Hepatocyte (in vitro differentiated cells): ENCODE measurements at regions not wholly inside any gene's neighbourhood (a gene's known extent, or its start where the extent isn't known, plus 50 kb on each side); places are given as distances from the start of the nearest gene placed in this dataset.

ENCODE experiments used
- DNase-seq: peaks from one replicate; pipeline ENCODE4 v3.0.0-alpha.2; 2016; ENCODE audit warnings: low spot score
- H2AFZ ChIP-seq: fragments of 200-600 bp; sonication (generic); 2 replicates; pipeline ENCODE4 v1.6.0; 2016; ENCODE audit warnings: antibody characterized with exemption, mild to moderate bottlenecking
- H3K27ac ChIP-seq: fragments of 200-600 bp; sonication (generic); 2 replicates; pipeline ENCODE4 v1.5.1; 2016; ENCODE audit warnings: mild to moderate bottlenecking
- H3K27me3 ChIP-seq: fragments of 200-600 bp; sonication (generic); 2 replicates; pipeline ENCODE4 v1.6.1; 2016
- H3K36me3 ChIP-seq: fragments of 200-600 bp; sonication (generic); replicated peaks from 2 replicates; pipeline ENCODE4 v1.5.1; 2016; ENCODE audit warnings: low read depth; ENCODE audit not compliant: insufficient read depth
- H3K4me1 ChIP-seq: fragments of 200-600 bp; sonication (generic); 2 replicates; pipeline ENCODE4 v1.5.1; 2016; ENCODE audit warnings: mild to moderate bottlenecking, moderate library complexity; ENCODE audit not compliant: insufficient read depth
- H3K4me2 ChIP-seq: fragments of 200-600 bp; sonication (generic); 2 replicates; pipeline ENCODE4 v1.6.0; 2016
- H3K4me3 ChIP-seq: fragments of 200-600 bp; sonication (generic); 2 replicates; pipeline ENCODE4 v1.5.1; 2016; ENCODE audit warnings: mild to moderate bottlenecking
- H3K79me2 ChIP-seq: fragments of 200-600 bp; sonication (generic); 2 replicates; pipeline ENCODE4 v1.6.0; 2017; ENCODE audit warnings: mild to moderate bottlenecking
- H3K9me2 ChIP-seq: fragments of 200-600 bp; sonication (generic); replicated peaks from 2 replicates; pipeline ENCODE4 v1.6.0; 2017; ENCODE audit warnings: mild to moderate bottlenecking; ENCODE audit not compliant: insufficient read depth
- H3K9me3 ChIP-seq: fragments of 200-600 bp; sonication (generic); 2 replicates; pipeline ENCODE4 v1.5.1; 2016; ENCODE audit warnings: low read depth, mild to moderate bottlenecking
- H4K20me1 ChIP-seq: fragments of 200-600 bp; sonication (generic); 2 replicates; pipeline ENCODE4 v1.6.0; 2016; ENCODE audit warnings: mild to moderate bottlenecking; ENCODE audit not compliant: insufficient read depth, poor library complexity, severe bottlenecking
- CTCF ChIP-seq: fragments of 200-600 bp; sonication (generic); IDR thresholded peaks from 2 replicates; pipeline ENCODE4 v1.5.1; 2016; ENCODE audit warnings: antibody characterized with exemption, mild to moderate bottlenecking; ENCODE audit not compliant: poor library complexity
- EZH2 ChIP-seq: fragments of 200-600 bp; sonication (generic); IDR thresholded peaks from 2 replicates; pipeline ENCODE4 v1.6.1; 2016; ENCODE audit warnings: antibody characterized with exemption, mild to moderate bottlenecking, borderline replicate concordance
- EZH2phosphoT487 ChIP-seq: fragments of 200-600 bp; sonication (generic); IDR thresholded peaks from one replicate; pipeline ENCODE4 v1.6.1; 2018; ENCODE audit warnings: antibody characterized with exemption, mild to moderate bottlenecking, low read depth, moderate library complexity; ENCODE audit not compliant: unreplicated experiment, severe bottlenecking
- WGBS: methylation state at CpG from one replicate; pipeline ENCODE4 v1.1.6; 2016; ENCODE audit warnings: low lambda C conversion rate; ENCODE audit errors: missing lambda C conversion rate; 5-methylcytosine and 5-hydroxymethylcytosine counted together

- H2AFZ ChIP-seq = no peak overlapping the region
- TF ChIP-seq EZH2phosphoT487 (no peak), EZH2 (no peak), CTCF (no peak)
- H3K4me3 ChIP-seq = no peak overlapping the region
- H3K9me2 ChIP-seq = no peaks in the 10 kb centered on the region
- no peaks in the 10 kb centered on the region for H4K20me1 ChIP-seq
- no peak overlapping the region for H3K4me2 ChIP-seq
- 56% methylated on average over 2 of the region's 2 CpGs for WGBS
- H3K9me3 ChIP-seq = no peaks in the 10 kb centered on the region
- H3K27ac ChIP-seq = no peak overlapping the region
- H3K27me3 ChIP-seq = no peaks in the 10 kb centered on the region
- H3K36me3 ChIP-seq = no peaks in the 10 kb centered on the region
- DNase-seq = no peak
- no peaks in the 10 kb centered on the region for H3K4me1 ChIP-seq
- H3K79me2 ChIP-seq = no peaks in the 10 kb centered on the region
Observed at GRCh38 chr4:57689693-57690205, 579.6 kb upstream of the IGFBP7 start.

- Histone ChIP-seq H3K27ac (no peak overlapping the region), H3K36me3 (no peaks in the 10 kb centered on the region), H3K9me2 (no peaks in the 10 kb centered on the region), H3K9me3 (no peaks in the 10 kb centered on the region), H2AFZ (no peak overlapping the region), H3K4me1 (no peaks in the 10 kb centered on the region), H3K79me2 (no peaks in the 10 kb centered on the region), H3K4me3 (no peak overlapping the region), H3K27me3 (no peaks in the 10 kb centered on the region), H3K4me2 (no peak overlapping the region), H4K20me1 (no peaks in the 10 kb centered on the region)
- DNase-seq = no peak
- no peak for TF ChIP-seq CTCF
- TF ChIP-seq EZH2 = no peak
- TF ChIP-seq EZH2phosphoT487 = no peak
Observed at GRCh38 chr4:57682275-57682674, 572.1 kb upstream of the IGFBP7 start.

GRCh38 chr4:57679969-57680368 lies 569.8 kb upstream of the IGFBP7 start:
- DNase-seq = no peak
- H3K9me2 ChIP-seq = no peaks in the 10 kb centered on the region
- no peak overlapping the region for H3K4me3 ChIP-seq
- H4K20me1 ChIP-seq = no peaks in the 10 kb centered on the region
- no peaks in the 10 kb centered on the region for H3K4me1 ChIP-seq
- no peaks in the 10 kb centered on the region for H3K36me3 ChIP-seq
- H3K79me2 ChIP-seq = no peaks in the 10 kb centered on the region
- H3K27ac ChIP-seq = no peak overlapping the region
- TF ChIP-seq EZH2phosphoT487 = no peak
- no peak for TF ChIP-seq CTCF
- TF ChIP-seq EZH2 = no peak
- H3K9me3 ChIP-seq = no peaks in the 10 kb centered on the region
- H3K4me2 ChIP-seq = no peak overlapping the region
- 86% methylated on average over 7 of the region's 7 CpGs for WGBS
- no peak overlapping the region for H2AFZ ChIP-seq
- H3K27me3 ChIP-seq = no peaks in the 10 kb centered on the region

- no peak overlapping the region for H2AFZ ChIP-seq
- H3K27ac ChIP-seq = no peak overlapping the region
- no peaks in the 10 kb centered on the region for H3K36me3 ChIP-seq
- WGBS = 97% methylated on average over 6 of the region's 6 CpGs
- H3K4me3 ChIP-seq = no peak overlapping the region
- H3K4me2 ChIP-seq = no peak overlapping the region
- TF ChIP-seq CTCF (no peak), EZH2 (no peak), EZH2phosphoT487 (no peak)
- H3K4me1 ChIP-seq = no peaks in the 10 kb centered on the region
- DNase-seq = no peak
- no peaks in the 10 kb centered on the region for H3K27me3 ChIP-seq
- no peaks in the 10 kb centered on the region for H3K79me2 ChIP-seq
- no peaks in the 10 kb centered on the region for H3K9me3 ChIP-seq
- H3K9me2 ChIP-seq = no peaks in the 10 kb centered on the region
- no peaks in the 10 kb centered on the region for H4K20me1 ChIP-seq
Observed at GRCh38 chr4:57676394-57676793, 566.2 kb upstream of the IGFBP7 start.
